Upper lobe of left lung (tissue), 4 donors: ENCODE measurements at regions not wholly inside any gene's neighbourhood (a gene's known extent, or its start where the extent isn't known, plus 50 kb on each side); places are given as distances from the start of the nearest gene placed in this dataset.

Experiments
- POLR2A ChIP-seq, 4 donors: fragments of 450-650 bp; IDR thresholded peaks; one replicate each; pipeline ENCODE4 v1.5.1; 2016 to 2017; ENCODE audit warnings: antibody characterized with exemption in 4 of 4, mild to moderate bottlenecking in 2 of 4
- POLR2AphosphoS5 ChIP-seq, 2 donors: sonication (generic); formaldehyde crosslinking; IDR thresholded peaks; one replicate each; pipeline ENCODE4 v1.5.1; 2017; ENCODE audit warnings: antibody characterized with exemption in 2 of 2
- TF ChIP-seq, protein P1 (sequence below), 6 experiments: fragments of 450-650 bp in 4 of 6; fragments of 200-600 bp in 2 of 6; sonication (generic) in 2 of 6; IDR thresholded peaks; one replicate each; pipeline ENCODE4 v1.5.1; 2016 to 2019; ENCODE audit warnings: antibody characterized with exemption in 6 of 6

DNA sequence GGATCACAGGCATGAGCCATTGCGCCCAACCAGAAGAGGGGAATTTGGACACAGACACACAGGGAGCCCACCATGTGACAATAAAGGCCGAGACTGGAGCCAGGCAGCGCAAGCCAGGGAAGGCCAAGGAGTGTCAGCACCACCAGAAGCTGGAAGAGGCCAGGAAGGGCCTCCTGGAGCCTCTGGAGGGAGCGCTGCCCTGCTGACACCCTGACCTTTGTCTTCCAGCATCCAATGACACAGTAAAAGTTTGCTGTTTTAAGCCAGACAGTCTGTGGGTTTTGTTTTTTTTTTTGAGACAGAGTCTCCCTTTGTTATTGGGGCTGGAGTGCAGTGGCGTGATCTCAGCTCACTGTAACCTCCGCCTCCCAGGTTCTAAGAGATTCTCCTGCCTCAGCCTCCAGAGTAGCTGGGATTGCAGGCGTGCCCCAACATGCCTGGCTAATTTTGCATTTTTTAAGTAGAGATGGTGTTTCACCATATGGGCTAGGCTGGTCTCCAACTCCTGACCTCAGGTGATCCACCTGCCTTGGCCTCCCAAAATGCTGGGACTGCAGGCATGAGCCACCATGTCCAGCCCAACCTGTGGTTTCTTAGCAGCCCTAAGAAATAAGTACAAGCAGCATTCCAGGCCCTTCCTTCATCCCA, 215.8 kb downstream of the CTTN start:
- no peak for TF ChIP-seq POLR2A (IDR thresholded peaks at IDR 0.05)
- TF ChIP-seq POLR2AphosphoS5 (IDR thresholded peaks at IDR 0.05) = no peak
- TF ChIP-seq, protein P1, sequence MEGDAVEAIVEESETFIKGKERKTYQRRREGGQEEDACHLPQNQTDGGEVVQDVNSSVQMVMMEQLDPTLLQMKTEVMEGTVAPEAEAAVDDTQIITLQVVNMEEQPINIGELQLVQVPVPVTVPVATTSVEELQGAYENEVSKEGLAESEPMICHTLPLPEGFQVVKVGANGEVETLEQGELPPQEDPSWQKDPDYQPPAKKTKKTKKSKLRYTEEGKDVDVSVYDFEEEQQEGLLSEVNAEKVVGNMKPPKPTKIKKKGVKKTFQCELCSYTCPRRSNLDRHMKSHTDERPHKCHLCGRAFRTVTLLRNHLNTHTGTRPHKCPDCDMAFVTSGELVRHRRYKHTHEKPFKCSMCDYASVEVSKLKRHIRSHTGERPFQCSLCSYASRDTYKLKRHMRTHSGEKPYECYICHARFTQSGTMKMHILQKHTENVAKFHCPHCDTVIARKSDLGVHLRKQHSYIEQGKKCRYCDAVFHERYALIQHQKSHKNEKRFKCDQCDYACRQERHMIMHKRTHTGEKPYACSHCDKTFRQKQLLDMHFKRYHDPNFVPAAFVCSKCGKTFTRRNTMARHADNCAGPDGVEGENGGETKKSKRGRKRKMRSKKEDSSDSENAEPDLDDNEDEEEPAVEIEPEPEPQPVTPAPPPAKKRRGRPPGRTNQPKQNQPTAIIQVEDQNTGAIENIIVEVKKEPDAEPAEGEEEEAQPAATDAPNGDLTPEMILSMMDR (IDR thresholded peaks at IDR 0.05) = no peak
